Coronary artery (tissue), 2 donors: ENCODE measurements at regions not wholly inside any gene's neighbourhood (a gene's known extent, or its start where the extent isn't known, plus 50 kb on each side); places are given as distances from the start of the nearest gene placed in this dataset.

ENCODE experiments used
- DNase-seq: peaks from one replicate; pipeline ENCODE4 v3.0.0-alpha.2; 2017; ENCODE audit warnings: low spot score
- H3K27ac ChIP-seq, 2 donors: fragments of 200-600 bp; sonication (generic); one replicate each; pipeline ENCODE4 v1.5.1; 2016 to 2019
- H3K4me3 ChIP-seq: fragments of 200-600 bp; sonication (generic); 2 replicates; pipeline ENCODE4 v1.5.1; 2016; ENCODE audit warnings: mild to moderate bottlenecking, moderate library complexity
- TF ChIP-seq, protein P1 (sequence below): fragments of 200-600 bp; sonication (generic); IDR thresholded peaks from one replicate; pipeline ENCODE4 v1.5.1; 2019; ENCODE audit warnings: antibody characterized with exemption

- no peak for DNase-seq
- Histone ChIP-seq H3K4me3 (no peak overlapping the region), H3K27ac (no peak overlapping the region)
- TF ChIP-seq, protein P1, sequence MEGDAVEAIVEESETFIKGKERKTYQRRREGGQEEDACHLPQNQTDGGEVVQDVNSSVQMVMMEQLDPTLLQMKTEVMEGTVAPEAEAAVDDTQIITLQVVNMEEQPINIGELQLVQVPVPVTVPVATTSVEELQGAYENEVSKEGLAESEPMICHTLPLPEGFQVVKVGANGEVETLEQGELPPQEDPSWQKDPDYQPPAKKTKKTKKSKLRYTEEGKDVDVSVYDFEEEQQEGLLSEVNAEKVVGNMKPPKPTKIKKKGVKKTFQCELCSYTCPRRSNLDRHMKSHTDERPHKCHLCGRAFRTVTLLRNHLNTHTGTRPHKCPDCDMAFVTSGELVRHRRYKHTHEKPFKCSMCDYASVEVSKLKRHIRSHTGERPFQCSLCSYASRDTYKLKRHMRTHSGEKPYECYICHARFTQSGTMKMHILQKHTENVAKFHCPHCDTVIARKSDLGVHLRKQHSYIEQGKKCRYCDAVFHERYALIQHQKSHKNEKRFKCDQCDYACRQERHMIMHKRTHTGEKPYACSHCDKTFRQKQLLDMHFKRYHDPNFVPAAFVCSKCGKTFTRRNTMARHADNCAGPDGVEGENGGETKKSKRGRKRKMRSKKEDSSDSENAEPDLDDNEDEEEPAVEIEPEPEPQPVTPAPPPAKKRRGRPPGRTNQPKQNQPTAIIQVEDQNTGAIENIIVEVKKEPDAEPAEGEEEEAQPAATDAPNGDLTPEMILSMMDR = no peak
Observed at GRCh38 chr3:124113485-124113884, 121.6 kb upstream of the ROPN1 start.

DNA sequence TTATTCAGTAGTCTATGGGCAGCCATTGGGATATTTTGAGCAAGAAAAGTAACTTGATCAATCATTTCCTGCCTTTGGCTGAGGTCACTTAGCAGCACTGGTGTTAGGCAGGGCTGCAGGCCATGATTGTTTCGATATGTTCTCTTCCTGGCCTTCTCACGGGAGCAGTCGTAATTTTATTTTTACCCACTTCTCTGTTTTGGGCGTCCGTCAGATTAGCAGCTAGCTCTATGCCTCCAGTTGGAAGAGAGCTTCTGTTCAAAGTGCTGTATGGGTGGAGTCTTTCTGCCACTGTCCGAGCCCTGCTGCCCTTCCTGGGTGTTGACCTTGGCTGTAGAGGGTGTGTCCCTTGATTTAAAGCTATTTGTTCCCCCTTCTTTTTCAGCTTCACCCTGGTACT lies 123.4 kb upstream of the ROPN1 start:
- H3K27ac ChIP-seq = peak overlapping the region; percentile 56 to 77
- TF ChIP-seq, protein P1 = no peak
- DNase-seq = no peak
- H3K4me3 ChIP-seq = peak overlapping the region; percentile 20

- TF ChIP-seq, protein P1 = no peak
- H3K4me3 ChIP-seq = no peak overlapping the region
- no peak for DNase-seq
- H3K27ac ChIP-seq = peak overlapping the region in 1 of 2 donors; percentile 77
Observed at GRCh38 chr3:124115956-124116355, 124.0 kb upstream of the ROPN1 start.

DNA sequence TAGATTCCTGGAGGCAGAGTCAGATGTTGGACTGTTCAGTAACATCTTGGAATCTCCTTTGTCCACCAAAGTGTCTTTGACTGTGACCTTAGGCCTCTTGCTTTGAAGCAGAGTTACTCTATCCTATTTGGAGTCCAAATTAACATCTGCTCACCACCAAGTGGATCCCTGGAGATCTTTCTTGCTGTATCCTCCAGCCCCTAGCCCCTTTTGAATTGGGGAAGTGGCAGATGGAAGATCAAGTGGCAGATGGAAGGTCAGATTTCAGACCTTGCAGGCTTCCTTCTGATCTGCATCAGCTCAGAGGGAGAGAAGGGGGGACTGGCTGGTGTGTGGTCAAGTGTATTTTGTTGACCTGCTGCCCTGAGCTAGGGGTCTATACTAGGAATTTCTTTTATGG lies 125.0 kb upstream of the ROPN1 start:
- Histone ChIP-seq H3K27ac (peak overlapping the region in 1 of 2 donors; percentile 25), H3K4me3 (no peak overlapping the region)
- no peak for DNase-seq
- TF ChIP-seq, protein P1 = no peak

GRCh38 chr3:124117486-124117885 lies 125.6 kb upstream of the ROPN1 start:
- Histone ChIP-seq H3K4me3 (no peak overlapping the region), H3K27ac (peak overlapping the region; percentile 19 to 25)
- TF ChIP-seq, protein P1 = no peak
- DNase-seq = no peak

DNA sequence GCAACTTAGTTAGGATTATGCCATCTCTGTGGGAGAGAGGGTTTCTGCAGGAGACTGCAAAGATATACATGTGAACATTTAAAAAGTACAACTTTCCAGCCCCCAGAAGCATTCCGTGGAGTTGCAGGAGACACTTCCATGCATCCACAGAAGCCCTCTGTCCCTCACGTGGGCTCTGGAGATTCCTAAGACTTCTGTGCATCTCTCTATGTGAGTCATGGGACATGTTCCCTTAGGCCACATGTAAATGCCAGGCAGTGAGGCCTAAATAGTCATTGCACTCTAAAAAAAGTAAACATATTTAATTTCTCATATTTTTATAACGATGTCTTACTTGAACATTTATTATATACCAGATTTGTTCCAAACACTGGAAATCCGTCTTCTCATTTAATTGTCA lies 126.5 kb upstream of the ROPN1 start:
- Histone ChIP-seq H3K4me3 (no peak overlapping the region), H3K27ac (peak overlapping the region; percentile 40 to 66)
- TF ChIP-seq, protein P1 = no peak
- no peak for DNase-seq

GRCh38 chr3:124119056-124119716 lies 127.3 kb upstream of the ROPN1 start:
- TF ChIP-seq, protein P1 = no peak

More at GRCh38 chr3:124119056-124119716, 127.3 kb upstream of the ROPN1 start:
- Histone ChIP-seq H3K4me3 (no peak overlapping the region), H3K27ac (peak overlapping the region; percentile 27 to 34)
- DNase-seq = no peak
